C4-2B (cell line): ENCODE measurements at regions not wholly inside any gene's neighbourhood (a gene's known extent, or its start where the extent isn't known, plus 50 kb on each side); places are given as distances from the start of the nearest gene placed in this dataset.
"Not testable (repeated sequence)": the region's sequence is repeated elsewhere in the genome, so short reads cannot be mapped to it uniquely, and the experiment has no call there.

Experiments
- H3K27ac ChIP-seq: fragments of 450-650 bp; 2 replicates; pipeline ENCODE4 v1.5.1; 2017
- CTCF ChIP-seq: fragments of 450-650 bp; conservative IDR thresholded peaks from 2 replicates; pipeline ENCODE4 v1.5.1; 2017; ENCODE audit warnings: mild to moderate bottlenecking
- ZFX ChIP-seq: fragments of 450-650 bp; IDR thresholded peaks from 2 replicates; pipeline ENCODE4 v1.6.1; 2017

- TF ChIP-seq ZFX: no peak
- TF ChIP-seq CTCF: no peak
Observed at GRCh38 chr3:144482876-144483275, 511.3 kb downstream of the DIPK2A start.

GRCh38 chr3:144487011-144487410 is 515.4 kb downstream of the DIPK2A start:
- no peak for TF ChIP-seq ZFX
- TF ChIP-seq CTCF: no peak
- H3K27ac ChIP-seq: no peak overlapping the region

More at GRCh38 chr3:144482876-144483275, 511.3 kb downstream of the DIPK2A start:
- no peak overlapping the region for H3K27ac ChIP-seq

GRCh38 chr3:144488927-144489326 is 517.3 kb downstream of the DIPK2A start:
- TF ChIP-seq CTCF (no peak), ZFX (no peak)
- no peak overlapping the region for H3K27ac ChIP-seq

GRCh38 chr3:144491333-144491732 is 519.7 kb downstream of the DIPK2A start:
- TF ChIP-seq ZFX: no peak
- TF ChIP-seq CTCF: no peak
- H3K27ac ChIP-seq: no peak overlapping the region

GRCh38 chr3:144494651-144495050 is 523.0 kb downstream of the DIPK2A start:
- H3K27ac ChIP-seq: not testable (repeated sequence)

GRCh38 chr3:144496141-144496835 is 524.7 kb downstream of the DIPK2A start:
- no peak overlapping the region for H3K27ac ChIP-seq
- TF ChIP-seq CTCF: no peak
- TF ChIP-seq ZFX: no peak

- no peak overlapping the region for H3K27ac ChIP-seq
- TF ChIP-seq ZFX: no peak
- no peak for TF ChIP-seq CTCF
Observed at GRCh38 chr3:144497452-144497851, 525.8 kb downstream of the DIPK2A start.
